IPS-15b (cell line): ENCODE measurements at regions not wholly inside any gene's neighbourhood (a gene's known extent, or its start where the extent isn't known, plus 50 kb on each side); places are given as distances from the start of the nearest gene placed in this dataset.

Source experiments
- H3K27me3 ChIP-seq: one replicate; pipeline ENCODE4 v1.6.1; 2013; ENCODE audit warnings: low read length; ENCODE audit not compliant: control insufficient read depth, insufficient read depth
- H3K36me3 ChIP-seq: one replicate; pipeline ENCODE4 v1.6.1; 2013; ENCODE audit warnings: low read length; ENCODE audit not compliant: control insufficient read depth, insufficient read depth
- H3K4me1 ChIP-seq: one replicate; pipeline ENCODE4 v1.6.1; 2013; ENCODE audit warnings: mild to moderate bottlenecking, low read length; ENCODE audit not compliant: control insufficient read depth, insufficient read depth
- H3K4me3 ChIP-seq: one replicate; pipeline ENCODE4 v1.5.1; 2013; ENCODE audit warnings: low read depth, low read length
- H3K9ac ChIP-seq: one replicate; pipeline ENCODE4 v1.6.1; 2013; ENCODE audit warnings: low read depth, mild to moderate bottlenecking, low read length
- H3K9me3 ChIP-seq: one replicate; pipeline ENCODE4 v1.6.1; 2013; ENCODE audit warnings: mild to moderate bottlenecking, low read length; ENCODE audit not compliant: control insufficient read depth, insufficient read depth

DNA sequence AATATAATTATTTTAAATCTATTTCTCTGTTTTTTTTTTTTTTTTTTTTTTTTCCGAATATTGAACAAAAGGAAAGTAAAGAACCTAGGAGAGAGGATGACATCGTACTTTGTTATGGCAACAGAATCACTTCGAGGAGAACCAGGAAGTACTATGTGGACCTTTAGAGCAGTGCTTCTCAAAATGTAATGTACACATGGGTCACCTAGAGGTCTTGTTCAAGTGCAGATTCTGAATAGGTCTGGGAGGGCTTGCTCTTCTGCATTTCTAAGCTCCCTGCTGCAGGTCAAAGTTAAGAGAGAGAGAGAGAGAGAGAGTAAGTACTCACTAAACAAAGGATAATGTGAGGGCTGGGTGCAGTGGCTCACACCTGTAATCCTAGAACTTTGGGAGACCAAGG is 419.5 kb upstream of the TENM4 start:
- no peaks in the 10 kb centered on the region for H3K9me3 ChIP-seq
- no peak overlapping the region for H3K9ac ChIP-seq
- no peaks in the 10 kb centered on the region for H3K4me1 ChIP-seq
- no peaks in the 10 kb centered on the region for H3K36me3 ChIP-seq
- no peaks in the 10 kb centered on the region for H3K27me3 ChIP-seq
- H3K4me3 ChIP-seq, result no peak overlapping the region

GRCh38 chr11:79857377-79858214 is 416.8 kb upstream of the TENM4 start:
- Histone ChIP-seq H3K9me3 (no peaks in the 10 kb centered on the region), H3K36me3 (no peaks in the 10 kb centered on the region), H3K4me3 (no peak overlapping the region)

GRCh38 chr11:79852176-79852575 is 411.3 kb upstream of the TENM4 start:
- Histone ChIP-seq H3K36me3 (no peaks in the 10 kb centered on the region), H3K9ac (no peak overlapping the region), H3K27me3 (no peaks in the 10 kb centered on the region), H3K9me3 (no peaks in the 10 kb centered on the region), H3K4me1 (no peaks in the 10 kb centered on the region), H3K4me3 (no peak overlapping the region)

More at GRCh38 chr11:79857377-79858214, 416.8 kb upstream of the TENM4 start:
- no peak overlapping the region for H3K9ac ChIP-seq
- no peaks in the 10 kb centered on the region for H3K4me1 ChIP-seq
- no peaks in the 10 kb centered on the region for H3K27me3 ChIP-seq

GRCh38 chr11:79845002-79845709 is 404.3 kb upstream of the TENM4 start:
- no peaks in the 10 kb centered on the region for H3K36me3 ChIP-seq
- no peaks in the 10 kb centered on the region for H3K27me3 ChIP-seq
- H3K4me3 ChIP-seq, result no peak overlapping the region

GRCh38 chr11:79834015-79834414 is 393.2 kb upstream of the TENM4 start:
- H3K27me3 ChIP-seq, result no peaks in the 10 kb centered on the region
- no peaks in the 10 kb centered on the region for H3K4me1 ChIP-seq
- no peak overlapping the region for H3K4me3 ChIP-seq
- H3K9me3 ChIP-seq, result no peaks in the 10 kb centered on the region
- no peaks in the 10 kb centered on the region for H3K36me3 ChIP-seq
- no peak overlapping the region for H3K9ac ChIP-seq

More at GRCh38 chr11:79845002-79845709, 404.3 kb upstream of the TENM4 start:
- Histone ChIP-seq H3K9me3 (no peaks in the 10 kb centered on the region), H3K9ac (no peak overlapping the region), H3K4me1 (no peaks in the 10 kb centered on the region)

- no peaks in the 10 kb centered on the region for H3K9me3 ChIP-seq
- H3K4me1 ChIP-seq, result no peaks in the 10 kb centered on the region
- no peak overlapping the region for H3K4me3 ChIP-seq
- H3K9ac ChIP-seq, result no peak overlapping the region
- H3K27me3 ChIP-seq, result no peaks in the 10 kb centered on the region
- no peaks in the 10 kb centered on the region for H3K36me3 ChIP-seq
Measured at GRCh38 chr11:79830446-79830845, 389.6 kb upstream of the TENM4 start.

GRCh38 chr11:79829891-79830290 is 389.1 kb upstream of the TENM4 start:
- Histone ChIP-seq H3K27me3 (no peaks in the 10 kb centered on the region), H3K9me3 (no peaks in the 10 kb centered on the region), H3K9ac (no peak overlapping the region), H3K4me1 (no peaks in the 10 kb centered on the region), H3K36me3 (no peaks in the 10 kb centered on the region), H3K4me3 (no peak overlapping the region)

GRCh38 chr11:79822766-79823165 is 381.9 kb upstream of the TENM4 start:
- Histone ChIP-seq H3K4me3 (no peak overlapping the region), H3K4me1 (no peaks in the 10 kb centered on the region), H3K27me3 (no peaks in the 10 kb centered on the region), H3K36me3 (no peaks in the 10 kb centered on the region), H3K9me3 (no peaks in the 10 kb centered on the region), H3K9ac (no peak overlapping the region)

DNA sequence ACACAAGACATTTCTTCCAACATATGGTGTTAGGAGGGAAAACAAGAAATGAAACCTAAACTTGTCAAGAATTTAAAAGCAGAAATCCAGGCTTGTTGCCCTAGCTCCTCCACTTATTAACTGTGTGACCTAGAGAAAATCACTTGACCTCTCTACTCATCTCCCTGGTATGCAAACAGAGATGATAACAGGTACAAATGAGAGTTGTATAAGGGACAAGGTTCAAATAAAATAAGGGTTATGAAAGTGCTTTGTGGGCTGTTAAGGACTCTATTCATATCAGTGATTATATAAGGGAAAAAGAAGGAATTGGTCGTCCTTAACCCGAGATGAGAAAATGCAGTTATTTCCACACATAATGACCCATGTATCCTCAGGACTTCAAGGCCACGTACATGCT is 372.7 kb upstream of the TENM4 start:
- no peaks in the 10 kb centered on the region for H3K36me3 ChIP-seq
- no peak overlapping the region for H3K4me3 ChIP-seq
- no peaks in the 10 kb centered on the region for H3K27me3 ChIP-seq
- no peak overlapping the region for H3K9ac ChIP-seq
- H3K9me3 ChIP-seq, result no peaks in the 10 kb centered on the region
- no peaks in the 10 kb centered on the region for H3K4me1 ChIP-seq

- Histone ChIP-seq H3K4me3 (no peak overlapping the region), H3K27me3 (no peaks in the 10 kb centered on the region), H3K36me3 (no peaks in the 10 kb centered on the region), H3K9ac (no peak overlapping the region), H3K4me1 (no peaks in the 10 kb centered on the region), H3K9me3 (no peaks in the 10 kb centered on the region)
Measured at GRCh38 chr11:79809487-79809886, 368.7 kb upstream of the TENM4 start.

DNA sequence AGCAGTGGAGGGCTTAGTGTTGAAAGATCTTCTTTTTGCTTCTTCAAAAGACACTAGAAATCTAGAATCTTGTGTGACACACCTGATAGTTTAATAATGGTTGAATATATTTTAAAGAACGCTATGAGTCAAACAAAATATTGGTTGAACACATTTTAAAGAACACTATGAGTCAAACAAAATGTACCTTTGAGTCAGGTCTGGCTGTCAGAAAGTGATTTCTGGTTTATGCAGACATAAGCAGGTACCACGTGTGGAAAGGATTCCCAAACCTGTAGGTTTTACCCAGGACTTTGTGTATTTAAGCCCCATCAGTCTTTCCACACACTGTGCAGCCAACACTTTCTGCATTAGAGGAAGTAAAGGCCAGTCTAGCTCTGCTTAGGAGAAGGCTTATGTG is 366.7 kb upstream of the TENM4 start:
- Histone ChIP-seq H3K9ac (no peak overlapping the region), H3K36me3 (no peaks in the 10 kb centered on the region), H3K27me3 (no peaks in the 10 kb centered on the region), H3K4me1 (no peaks in the 10 kb centered on the region), H3K9me3 (no peaks in the 10 kb centered on the region), H3K4me3 (no peak overlapping the region)

- H3K4me3 ChIP-seq, result no peak overlapping the region
- H3K9me3 ChIP-seq, result no peaks in the 10 kb centered on the region
- H3K9ac ChIP-seq, result no peak overlapping the region
- H3K27me3 ChIP-seq, result no peaks in the 10 kb centered on the region
- no peaks in the 10 kb centered on the region for H3K36me3 ChIP-seq
- no peaks in the 10 kb centered on the region for H3K4me1 ChIP-seq
Measured at GRCh38 chr11:79796704-79797103, 355.9 kb upstream of the TENM4 start.
